ENCODE measurements at regions not wholly inside any gene's neighbourhood (a gene's known extent, or its start where the extent isn't known, plus 50 kb on each side); places are given as distances from the start of the nearest gene placed in this dataset.

GRCh38 chrX:110440016-110440805 lies 81.6 kb downstream of the RTL9 start:
- TF ChIP-seq CTCF (IDR thresholded peaks at IDR 0.05; ENCODE audit: poor library complexity, severe bottlenecking): no peak
- TF ChIP-seq TAF1 (IDR thresholded peaks at IDR 0.05; ENCODE audit: low read depth): no peak
- TF ChIP-seq EP300 (conservative IDR thresholded peaks at IDR 0.05; ENCODE audit: poor library complexity, severe bottlenecking): no peak
- TF ChIP-seq POLR2AphosphoS5 (IDR thresholded peaks at IDR 0.05): no peak
- no peak for TF ChIP-seq RAD21 (conservative IDR thresholded peaks at IDR 0.05)
- TF ChIP-seq EZH2 (IDR thresholded peaks at IDR 0.05; ENCODE audit: borderline replicate concordance, insufficient read depth, low read length, poor library complexity, severe bottlenecking): no peak
- TF ChIP-seq, protein P1, sequence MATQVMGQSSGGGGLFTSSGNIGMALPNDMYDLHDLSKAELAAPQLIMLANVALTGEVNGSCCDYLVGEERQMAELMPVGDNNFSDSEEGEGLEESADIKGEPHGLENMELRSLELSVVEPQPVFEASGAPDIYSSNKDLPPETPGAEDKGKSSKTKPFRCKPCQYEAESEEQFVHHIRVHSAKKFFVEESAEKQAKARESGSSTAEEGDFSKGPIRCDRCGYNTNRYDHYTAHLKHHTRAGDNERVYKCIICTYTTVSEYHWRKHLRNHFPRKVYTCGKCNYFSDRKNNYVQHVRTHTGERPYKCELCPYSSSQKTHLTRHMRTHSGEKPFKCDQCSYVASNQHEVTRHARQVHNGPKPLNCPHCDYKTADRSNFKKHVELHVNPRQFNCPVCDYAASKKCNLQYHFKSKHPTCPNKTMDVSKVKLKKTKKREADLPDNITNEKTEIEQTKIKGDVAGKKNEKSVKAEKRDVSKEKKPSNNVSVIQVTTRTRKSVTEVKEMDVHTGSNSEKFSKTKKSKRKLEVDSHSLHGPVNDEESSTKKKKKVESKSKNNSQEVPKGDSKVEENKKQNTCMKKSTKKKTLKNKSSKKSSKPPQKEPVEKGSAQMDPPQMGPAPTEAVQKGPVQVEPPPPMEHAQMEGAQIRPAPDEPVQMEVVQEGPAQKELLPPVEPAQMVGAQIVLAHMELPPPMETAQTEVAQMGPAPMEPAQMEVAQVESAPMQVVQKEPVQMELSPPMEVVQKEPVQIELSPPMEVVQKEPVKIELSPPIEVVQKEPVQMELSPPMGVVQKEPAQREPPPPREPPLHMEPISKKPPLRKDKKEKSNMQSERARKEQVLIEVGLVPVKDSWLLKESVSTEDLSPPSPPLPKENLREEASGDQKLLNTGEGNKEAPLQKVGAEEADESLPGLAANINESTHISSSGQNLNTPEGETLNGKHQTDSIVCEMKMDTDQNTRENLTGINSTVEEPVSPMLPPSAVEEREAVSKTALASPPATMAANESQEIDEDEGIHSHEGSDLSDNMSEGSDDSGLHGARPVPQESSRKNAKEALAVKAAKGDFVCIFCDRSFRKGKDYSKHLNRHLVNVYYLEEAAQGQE (IDR thresholded peaks at IDR 0.05; ENCODE audit: borderline replicate concordance): no peak
- no peak for TF ChIP-seq MXI1 (conservative IDR thresholded peaks at IDR 0.05; ENCODE audit: poor library complexity, severe bottlenecking)
- TF ChIP-seq SMC3 (conservative IDR thresholded peaks at IDR 0.05; ENCODE audit: poor library complexity): no peak

Measured in neural cell (in vitro differentiated cells).